OCI-LY1 (cell line): ENCODE measurements at regions not wholly inside any gene's neighbourhood (a gene's known extent, or its start where the extent isn't known, plus 50 kb on each side); places are given as distances from the start of the nearest gene placed in this dataset.
"Not testable (repeated sequence)": the region's sequence is repeated elsewhere in the genome, so short reads cannot be mapped to it uniquely, and the experiment has no call there.

Experiments used
- H2AFZ ChIP-seq: fragments of 200-600 bp; sonication (generic), shearing (Covaris generic); 2 replicates; pipeline ENCODE4 v1.6.0; 2014; ENCODE audit warnings: antibody characterized with exemption, mild to moderate bottlenecking, low read length
- H3F3A ChIP-seq: fragments of 200-600 bp; sonication (generic), shearing (Covaris generic); 2 replicates; pipeline ENCODE4 v1.6.0; 2014; ENCODE audit warnings: mild to moderate bottlenecking, antibody characterized with exemption, low read length, moderate library complexity; ENCODE audit not compliant: insufficient read depth
- H3K27ac ChIP-seq: fragments of 200-600 bp; sonication (generic); 2 replicates; pipeline ENCODE4 v1.5.1; 2014; ENCODE audit warnings: low read length, mixed run types, mild to moderate bottlenecking, low read depth; ENCODE audit not compliant: poor library complexity, severe bottlenecking
- H3K27me3 ChIP-seq: fragments of 200-600 bp; sonication (generic); 2 replicates; pipeline ENCODE4 v1.6.0; 2014; ENCODE audit warnings: antibody characterized with exemption, mild to moderate bottlenecking, low read length, moderate library complexity; ENCODE audit not compliant: insufficient read depth
- H3K36me3 ChIP-seq: fragments of 200-600 bp; sonication (generic); 2 replicates; pipeline ENCODE4 v1.6.1; 2014; ENCODE audit warnings: mild to moderate bottlenecking, antibody characterized with exemption, low read length, moderate library complexity, mixed read lengths; ENCODE audit not compliant: insufficient read depth
- H3K4me1 ChIP-seq: fragments of 200-600 bp; sonication (generic); 2 replicates; pipeline ENCODE4 v1.5.1; 2014; ENCODE audit warnings: mild to moderate bottlenecking, low read length, moderate library complexity; ENCODE audit not compliant: insufficient read depth, severe bottlenecking
- H3K4me2 ChIP-seq: fragments of 200-600 bp; sonication (generic), shearing (Covaris generic); 2 replicates; pipeline ENCODE4 v1.6.1; 2014; ENCODE audit warnings: low read length
- H3K4me3 ChIP-seq: fragments of 200-600 bp; sonication (generic); 2 replicates; pipeline ENCODE4 v1.5.1; 2014; ENCODE audit warnings: low read length, low read depth, mild to moderate bottlenecking, mixed read lengths; ENCODE audit not compliant: poor library complexity, severe bottlenecking
- H3K79me2 ChIP-seq: fragments of 200-600 bp; shearing (Covaris generic); 2 replicates; pipeline ENCODE4 v1.6.1; 2016; ENCODE audit warnings: mixed run types, low read length, mixed read lengths; ENCODE audit not compliant: insufficient read depth
- H3K9ac ChIP-seq: fragments of 200-600 bp; sonication (generic), shearing (Covaris generic); 2 replicates; pipeline ENCODE4 v1.6.1; 2014; ENCODE audit warnings: mild to moderate bottlenecking, low read length, mixed read lengths
- H3K9me2 ChIP-seq: fragments of 200-600 bp; sonication (generic), shearing (Covaris generic); 2 replicates; pipeline ENCODE4 v1.6.1; 2014; ENCODE audit warnings: low read depth, mild to moderate bottlenecking, low read length, mixed read lengths
- H3K9me3 ChIP-seq: fragments of 200-600 bp; shearing (Covaris generic); 2 replicates; pipeline ENCODE4 v1.6.1; 2014; ENCODE audit warnings: low read length, mixed read lengths
- H4K20me1 ChIP-seq: fragments of 200-600 bp; sonication (generic), shearing (Covaris generic); 2 replicates; pipeline ENCODE4 v1.6.0; 2016; ENCODE audit warnings: mild to moderate bottlenecking, low read length; ENCODE audit not compliant: insufficient read depth
- CTCF ChIP-seq: fragments of 200-600 bp; sonication (generic), shearing (Covaris generic); IDR thresholded peaks from 2 replicates; pipeline ENCODE4 v1.5.1; 2017; ENCODE audit warnings: mild to moderate bottlenecking, antibody characterized with exemption, low read length, moderate library complexity, mixed read lengths
- EZH2 ChIP-seq: fragments of 200-600 bp; sonication (generic), shearing (Covaris generic); IDR thresholded peaks from 2 replicates; pipeline ENCODE4 v1.8.0; 2017; ENCODE audit warnings: borderline replicate concordance, mixed run types, mild to moderate bottlenecking, antibody characterized with exemption, low read length, moderate library complexity, mixed read lengths

- Histone ChIP-seq H4K20me1 (no peaks in the 10 kb centered on the region), H3K36me3 (no peaks in the 10 kb centered on the region), H3K4me2 (no peak overlapping the region), H3K9ac (no peak overlapping the region), H3K9me2 (no peaks in the 10 kb centered on the region), H2AFZ (no peak overlapping the region), H3K9me3 (no peaks in the 10 kb centered on the region), H3F3A (no peaks in the 10 kb centered on the region), H3K79me2 (no peaks in the 10 kb centered on the region), H3K27ac (no peak overlapping the region), H3K4me1 (no peaks in the 10 kb centered on the region), H3K4me3 (no peak overlapping the region), H3K27me3 (no peaks in the 10 kb centered on the region)
- TF ChIP-seq CTCF = no peak
- no peak for TF ChIP-seq EZH2
These were observed 74.4 kb downstream of the P2RY1 start for GRCh38 chr3:152909180-152909883.

GRCh38 chr3:152910211-152910610 is 75.3 kb downstream of the P2RY1 start:
- no peaks in the 10 kb centered on the region for H3K9me3 ChIP-seq
- H3K4me2 ChIP-seq = no peak overlapping the region
- no peaks in the 10 kb centered on the region for H3K27me3 ChIP-seq
- TF ChIP-seq CTCF (no peak), EZH2 (no peak)
- H3K4me1 ChIP-seq = no peaks in the 10 kb centered on the region
- no peaks in the 10 kb centered on the region for H3K79me2 ChIP-seq
- no peaks in the 10 kb centered on the region for H3K9me2 ChIP-seq
- no peak overlapping the region for H3K9ac ChIP-seq
- no peak overlapping the region for H3K27ac ChIP-seq
- H3K36me3 ChIP-seq = no peaks in the 10 kb centered on the region
- H2AFZ ChIP-seq = no peak overlapping the region
- no peaks in the 10 kb centered on the region for H3F3A ChIP-seq
- H3K4me3 ChIP-seq = no peak overlapping the region
- H4K20me1 ChIP-seq = no peaks in the 10 kb centered on the region

GRCh38 chr3:152910966-152911365 is 76.0 kb downstream of the P2RY1 start:
- no peak overlapping the region for H3K27ac ChIP-seq
- no peak overlapping the region for H3K9ac ChIP-seq
- H3K4me2 ChIP-seq = no peak overlapping the region
- TF ChIP-seq EZH2 (no peak), CTCF (no peak)
- no peaks in the 10 kb centered on the region for H3K9me2 ChIP-seq
- H3K79me2 ChIP-seq = no peaks in the 10 kb centered on the region
- no peaks in the 10 kb centered on the region for H3K27me3 ChIP-seq
- H3K36me3 ChIP-seq = no peaks in the 10 kb centered on the region
- H3K4me3 ChIP-seq = no peak overlapping the region
- H3K9me3 ChIP-seq = no peaks in the 10 kb centered on the region
- H2AFZ ChIP-seq = no peak overlapping the region
- no peaks in the 10 kb centered on the region for H3K4me1 ChIP-seq
- H3F3A ChIP-seq = no peaks in the 10 kb centered on the region
- H4K20me1 ChIP-seq = no peaks in the 10 kb centered on the region

DNA sequence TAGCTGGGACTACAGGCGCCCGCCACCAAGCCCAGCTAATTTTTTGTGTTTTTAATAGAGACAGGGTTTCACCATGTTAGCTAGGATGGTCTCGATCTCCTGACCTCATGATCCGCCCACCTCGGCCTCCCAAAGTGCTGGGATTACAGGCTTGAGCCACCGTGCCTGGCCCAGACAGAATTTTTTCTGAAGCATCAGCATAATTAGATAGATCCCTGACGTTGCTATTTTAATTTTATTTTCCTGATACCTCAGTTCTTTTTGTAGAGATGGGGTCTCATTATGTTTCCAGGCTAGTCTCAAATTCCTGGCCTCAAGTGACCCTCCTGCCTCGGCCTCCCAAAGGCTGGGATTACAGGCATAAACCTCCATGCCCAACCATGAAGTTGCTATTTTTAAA is 79.8 kb downstream of the P2RY1 start:
- H4K20me1 ChIP-seq, H3K4me1 ChIP-seq, H3K27ac ChIP-seq, H3K4me2 ChIP-seq, H3K9me2 ChIP-seq, H2AFZ ChIP-seq, H3F3A ChIP-seq, H3K4me3 ChIP-seq, H3K9ac ChIP-seq, H3K27me3 ChIP-seq, H3K9me3 ChIP-seq, H3K79me2 ChIP-seq, H3K36me3 ChIP-seq: not testable (repeated sequence)
